OCI-LY1 (cell line): ENCODE measurements at regions not wholly inside any gene's neighbourhood (a gene's known extent, or its start where the extent isn't known, plus 50 kb on each side); places are given as distances from the start of the nearest gene placed in this dataset.

Experiments used
- H2AFZ ChIP-seq: fragments of 200-600 bp; sonication (generic), shearing (Covaris generic); 2 replicates; pipeline ENCODE4 v1.6.0; 2014; ENCODE audit warnings: antibody characterized with exemption, mild to moderate bottlenecking, low read length
- H3F3A ChIP-seq: fragments of 200-600 bp; sonication (generic), shearing (Covaris generic); 2 replicates; pipeline ENCODE4 v1.6.0; 2014; ENCODE audit warnings: mild to moderate bottlenecking, antibody characterized with exemption, low read length, moderate library complexity; ENCODE audit not compliant: insufficient read depth
- H3K27ac ChIP-seq: fragments of 200-600 bp; sonication (generic); 2 replicates; pipeline ENCODE4 v1.5.1; 2014; ENCODE audit warnings: low read length, mixed run types, mild to moderate bottlenecking, low read depth; ENCODE audit not compliant: poor library complexity, severe bottlenecking
- H3K27me3 ChIP-seq: fragments of 200-600 bp; sonication (generic); 2 replicates; pipeline ENCODE4 v1.6.0; 2014; ENCODE audit warnings: antibody characterized with exemption, mild to moderate bottlenecking, low read length, moderate library complexity; ENCODE audit not compliant: insufficient read depth
- H3K36me3 ChIP-seq: fragments of 200-600 bp; sonication (generic); 2 replicates; pipeline ENCODE4 v1.6.1; 2014; ENCODE audit warnings: mild to moderate bottlenecking, antibody characterized with exemption, low read length, moderate library complexity, mixed read lengths; ENCODE audit not compliant: insufficient read depth
- H3K4me1 ChIP-seq: fragments of 200-600 bp; sonication (generic); 2 replicates; pipeline ENCODE4 v1.5.1; 2014; ENCODE audit warnings: mild to moderate bottlenecking, low read length, moderate library complexity; ENCODE audit not compliant: insufficient read depth, severe bottlenecking
- H3K4me2 ChIP-seq: fragments of 200-600 bp; sonication (generic), shearing (Covaris generic); 2 replicates; pipeline ENCODE4 v1.6.1; 2014; ENCODE audit warnings: low read length
- H3K4me3 ChIP-seq: fragments of 200-600 bp; sonication (generic); 2 replicates; pipeline ENCODE4 v1.5.1; 2014; ENCODE audit warnings: low read length, low read depth, mild to moderate bottlenecking, mixed read lengths; ENCODE audit not compliant: poor library complexity, severe bottlenecking
- H3K79me2 ChIP-seq: fragments of 200-600 bp; shearing (Covaris generic); 2 replicates; pipeline ENCODE4 v1.6.1; 2016; ENCODE audit warnings: mixed run types, low read length, mixed read lengths; ENCODE audit not compliant: insufficient read depth
- H3K9ac ChIP-seq: fragments of 200-600 bp; sonication (generic), shearing (Covaris generic); 2 replicates; pipeline ENCODE4 v1.6.1; 2014; ENCODE audit warnings: mild to moderate bottlenecking, low read length, mixed read lengths
- H3K9me2 ChIP-seq: fragments of 200-600 bp; sonication (generic), shearing (Covaris generic); 2 replicates; pipeline ENCODE4 v1.6.1; 2014; ENCODE audit warnings: low read depth, mild to moderate bottlenecking, low read length, mixed read lengths
- H3K9me3 ChIP-seq: fragments of 200-600 bp; shearing (Covaris generic); 2 replicates; pipeline ENCODE4 v1.6.1; 2014; ENCODE audit warnings: low read length, mixed read lengths
- H4K20me1 ChIP-seq: fragments of 200-600 bp; sonication (generic), shearing (Covaris generic); 2 replicates; pipeline ENCODE4 v1.6.0; 2016; ENCODE audit warnings: mild to moderate bottlenecking, low read length; ENCODE audit not compliant: insufficient read depth
- CTCF ChIP-seq: fragments of 200-600 bp; sonication (generic), shearing (Covaris generic); IDR thresholded peaks from 2 replicates; pipeline ENCODE4 v1.5.1; 2017; ENCODE audit warnings: mild to moderate bottlenecking, antibody characterized with exemption, low read length, moderate library complexity, mixed read lengths
- EZH2 ChIP-seq: fragments of 200-600 bp; sonication (generic), shearing (Covaris generic); IDR thresholded peaks from 2 replicates; pipeline ENCODE4 v1.8.0; 2017; ENCODE audit warnings: borderline replicate concordance, mixed run types, mild to moderate bottlenecking, antibody characterized with exemption, low read length, moderate library complexity, mixed read lengths

- H3K79me2 ChIP-seq = no peaks in the 10 kb centered on the region
- no peaks in the 10 kb centered on the region for H3K27me3 ChIP-seq
- no peak overlapping the region for H3K4me2 ChIP-seq
- H3K4me3 ChIP-seq = no peak overlapping the region
- no peaks in the 10 kb centered on the region for H3K9me2 ChIP-seq
- H3K9ac ChIP-seq = no peak overlapping the region
- no peaks in the 10 kb centered on the region for H4K20me1 ChIP-seq
- no peaks in the 10 kb centered on the region for H3F3A ChIP-seq
- no peak overlapping the region for H2AFZ ChIP-seq
- H3K27ac ChIP-seq = no peak overlapping the region
- H3K4me1 ChIP-seq = no peaks in the 10 kb centered on the region
- H3K36me3 ChIP-seq = no peaks in the 10 kb centered on the region
- no peaks in the 10 kb centered on the region for H3K9me3 ChIP-seq
- TF ChIP-seq CTCF (no peak), EZH2 (no peak)
These were observed 467.6 kb upstream of the ZNF608 start for GRCh38 chr5:125214080-125214479.

DNA sequence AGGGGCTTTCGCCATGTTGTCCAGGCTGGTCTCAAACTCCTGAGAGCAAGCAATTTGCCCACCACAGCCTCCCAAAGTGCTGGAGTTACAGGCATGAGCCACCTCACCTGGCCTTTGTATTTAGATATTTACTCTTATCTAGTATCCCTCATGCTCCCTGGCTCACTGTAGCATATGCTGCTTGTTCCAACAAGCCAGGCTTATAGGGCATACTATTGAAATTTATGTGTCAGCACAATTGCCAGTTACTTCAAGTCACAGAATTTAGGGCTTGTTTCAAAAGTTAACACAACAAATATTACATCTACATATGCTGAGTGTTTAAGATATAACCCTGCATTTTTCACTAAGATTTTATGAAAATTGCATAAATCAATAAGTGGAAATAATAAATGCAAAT is 469.2 kb upstream of the ZNF608 start:
- Histone ChIP-seq H3K4me3 (no peak overlapping the region), H3K4me2 (no peak overlapping the region), H3K27ac (no peak overlapping the region), H3K27me3 (no peaks in the 10 kb centered on the region), H3K79me2 (no peaks in the 10 kb centered on the region), H3K4me1 (no peaks in the 10 kb centered on the region), H3K9ac (no peak overlapping the region), H3K36me3 (no peaks in the 10 kb centered on the region), H3F3A (no peaks in the 10 kb centered on the region), H3K9me2 (no peaks in the 10 kb centered on the region), H4K20me1 (no peaks in the 10 kb centered on the region), H2AFZ (no peak overlapping the region), H3K9me3 (peaks cover 4% of the 10 kb centered on the region)
- TF ChIP-seq EZH2 (no peak), CTCF (no peak)

DNA sequence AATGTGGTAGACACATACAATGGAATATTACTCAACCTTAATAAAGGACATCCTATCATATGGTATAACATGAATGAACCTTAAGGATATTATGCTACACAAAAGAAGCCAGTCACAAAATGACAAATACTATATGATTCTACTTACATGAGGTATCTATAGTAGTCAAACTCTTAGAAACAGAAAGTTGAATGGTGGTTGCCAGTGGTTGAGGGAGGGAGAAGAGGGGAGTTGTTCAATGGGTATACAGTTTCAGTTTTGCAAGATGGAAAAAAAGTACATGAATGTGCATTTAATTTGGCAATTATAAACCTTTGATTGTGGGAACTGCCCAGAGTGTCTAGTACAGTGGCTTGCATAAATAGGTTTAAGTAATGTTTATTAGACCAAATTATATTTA is 473.3 kb upstream of the ZNF608 start:
- Histone ChIP-seq H3K79me2 (no peaks in the 10 kb centered on the region), H3K4me2 (no peak overlapping the region), H3K4me1 (peaks cover 5% of the 10 kb centered on the region), H3K9me3 (peaks cover 4% of the 10 kb centered on the region), H3K36me3 (no peaks in the 10 kb centered on the region), H4K20me1 (no peaks in the 10 kb centered on the region), H3K9ac (no peak overlapping the region), H3K4me3 (no peak overlapping the region), H3K9me2 (no peaks in the 10 kb centered on the region), H3K27ac (no peak overlapping the region), H2AFZ (no peak overlapping the region), H3K27me3 (no peaks in the 10 kb centered on the region), H3F3A (no peaks in the 10 kb centered on the region)
- no peak for TF ChIP-seq CTCF
- no peak for TF ChIP-seq EZH2
